HAP-1 (cell line): ENCODE measurements at regions not wholly inside any gene's neighbourhood (a gene's known extent, or its start where the extent isn't known, plus 50 kb on each side); places are given as distances from the start of the nearest gene placed in this dataset.
"Not testable (repeated sequence)": the region's sequence is repeated elsewhere in the genome, so short reads cannot be mapped to it uniquely, and the experiment has no call there.

ENCODE experiments used
- DNase-seq, 2 experiments: peaks; one replicate each; pipeline ENCODE4 v3.0.0-alpha.2; 2016 to 2020; ENCODE audit warnings: low spot score in 2 of 2
- H3K27me3 ChIP-seq: fragments of 250-450 bp; sonication (Bioruptor Pico); 2 replicates; pipeline ENCODE4 v1.5.1; 2020; ENCODE audit warnings: low read depth, mild to moderate bottlenecking, moderate library complexity
- H3K36me3 ChIP-seq: fragments of 250-450 bp; sonication (Bioruptor Pico); replicated peaks from 2 replicates; pipeline ENCODE4 v1.5.1; 2020; ENCODE audit warnings: mild to moderate bottlenecking
- H3K4me1 ChIP-seq: fragments of 250-450 bp; sonication (Bioruptor Pico); 2 replicates; pipeline ENCODE4 v1.5.1; 2020; ENCODE audit warnings: mild to moderate bottlenecking
- H3K4me3 ChIP-seq: fragments of 250-450 bp; sonication (Bioruptor Pico); 2 replicates; pipeline ENCODE4 v1.5.1; 2020; ENCODE audit warnings: mild to moderate bottlenecking, moderate library complexity
- H3K9me3 ChIP-seq: fragments of 250-450 bp; sonication (Bioruptor Pico); 2 replicates; pipeline ENCODE4 v1.5.1; 2020; ENCODE audit warnings: mild to moderate bottlenecking, moderate library complexity
- in situ Hi-C: fragments of 300-500 bp; cut with MboI; formaldehyde crosslinking; loops from 3 replicates; pipeline ENCODE4 v1.14.3; 2020; ENCODE audit warnings: low sequenced_read_pairs, inconsistent platforms, mixed read lengths

GRCh38 chrX:475926-476723 lies 89.4 kb upstream of the PPP2R3B start:
- in situ Hi-C loops: no loop called here
- DNase-seq: no peak
- H3K4me3 ChIP-seq: no peak overlapping the region
- no peaks in the 10 kb centered on the region for H3K9me3 ChIP-seq
- no peaks in the 10 kb centered on the region for H3K36me3 ChIP-seq
- H3K4me1 ChIP-seq: no peaks in the 10 kb centered on the region
- H3K27me3 ChIP-seq: no peaks in the 10 kb centered on the region

- no peak for DNase-seq
- Histone ChIP-seq H3K36me3 (no peaks in the 10 kb centered on the region), H3K4me3 (no peak overlapping the region), H3K27me3 (no peaks in the 10 kb centered on the region), H3K9me3 (no peaks in the 10 kb centered on the region), H3K4me1 (no peaks in the 10 kb centered on the region)
- in situ Hi-C loops: no loop called here
Observed at GRCh38 chrX:476724-477075, 90.0 kb upstream of the PPP2R3B start.

- Histone ChIP-seq H3K4me3 (no peak overlapping the region), H3K4me1 (no peaks in the 10 kb centered on the region), H3K9me3 (no peaks in the 10 kb centered on the region), H3K27me3 (no peaks in the 10 kb centered on the region), H3K36me3 (no peaks in the 10 kb centered on the region)
- in situ Hi-C loops: no loop called here
- DNase-seq: no peak
Observed at GRCh38 chrX:477441-478012, 90.8 kb upstream of the PPP2R3B start.

GRCh38 chrX:479273-479981 lies 92.7 kb upstream of the PPP2R3B start:
- Histone ChIP-seq H3K36me3 (no peaks in the 10 kb centered on the region), H3K4me1 (no peaks in the 10 kb centered on the region), H3K4me3 (no peak overlapping the region), H3K27me3 (no peaks in the 10 kb centered on the region), H3K9me3 (no peaks in the 10 kb centered on the region)
- DNase-seq: no peak
- in situ Hi-C loops: no loop called here

- Histone ChIP-seq H3K9me3 (no peaks in the 10 kb centered on the region), H3K4me3 (no peak overlapping the region), H3K36me3 (no peaks in the 10 kb centered on the region), H3K27me3 (no peaks in the 10 kb centered on the region), H3K4me1 (no peaks in the 10 kb centered on the region)
- in situ Hi-C loops: no loop called here
- DNase-seq: no peak
Observed at GRCh38 chrX:480861-481417, 94.2 kb upstream of the PPP2R3B start.

- no peak overlapping the region for H3K4me3 ChIP-seq
- no peaks in the 10 kb centered on the region for H3K36me3 ChIP-seq
- no peaks in the 10 kb centered on the region for H3K9me3 ChIP-seq
- H3K4me1 ChIP-seq: no peaks in the 10 kb centered on the region
- in situ Hi-C loops: no loop called here
- no peak for DNase-seq
- H3K27me3 ChIP-seq: no peaks in the 10 kb centered on the region
Observed at GRCh38 chrX:482192-482701, 95.5 kb upstream of the PPP2R3B start.

GRCh38 chrX:482702-483203 lies 96.0 kb upstream of the PPP2R3B start:
- H3K36me3 ChIP-seq: no peaks in the 10 kb centered on the region
- H3K27me3 ChIP-seq: no peaks in the 10 kb centered on the region
- no peak overlapping the region for H3K4me3 ChIP-seq
- in situ Hi-C loops: no loop called here
- no peak for DNase-seq
- H3K4me1 ChIP-seq: no peaks in the 10 kb centered on the region
- no peaks in the 10 kb centered on the region for H3K9me3 ChIP-seq

- Histone ChIP-seq H3K36me3 (no peaks in the 10 kb centered on the region), H3K27me3 (no peaks in the 10 kb centered on the region), H3K9me3 (no peaks in the 10 kb centered on the region), H3K4me1 (no peaks in the 10 kb centered on the region), H3K4me3 (no peak overlapping the region)
- in situ Hi-C loops: no loop called here
- DNase-seq: no peak
Observed at GRCh38 chrX:485368-485767, 98.7 kb upstream of the PPP2R3B start.

- H3K36me3 ChIP-seq: no peaks in the 10 kb centered on the region
- no peaks in the 10 kb centered on the region for H3K4me1 ChIP-seq
- H3K27me3 ChIP-seq: no peaks in the 10 kb centered on the region
- no peak overlapping the region for H3K4me3 ChIP-seq
- no peaks in the 10 kb centered on the region for H3K9me3 ChIP-seq
- DNase-seq: no peak
- in situ Hi-C loops: no loop called here
Observed at GRCh38 chrX:486325-486724, 99.6 kb upstream of the PPP2R3B start.

GRCh38 chrX:487836-488235 lies 101.1 kb upstream of the PPP2R3B start:
- no peaks in the 10 kb centered on the region for H3K36me3 ChIP-seq
- no peaks in the 10 kb centered on the region for H3K4me1 ChIP-seq
- H3K4me3 ChIP-seq: no peak overlapping the region
- in situ Hi-C loops: no loop called here
- no peak for DNase-seq
- H3K9me3 ChIP-seq: no peaks in the 10 kb centered on the region
- H3K27me3 ChIP-seq: no peaks in the 10 kb centered on the region

- Histone ChIP-seq H3K4me1 (no peaks in the 10 kb centered on the region), H3K9me3 (no peaks in the 10 kb centered on the region), H3K27me3 (no peaks in the 10 kb centered on the region), H3K4me3 (no peak overlapping the region), H3K36me3 (no peaks in the 10 kb centered on the region)
- no peak for DNase-seq
- in situ Hi-C loops: no loop called here
Observed at GRCh38 chrX:489820-490219, 103.1 kb upstream of the PPP2R3B start.

- Histone ChIP-seq H3K4me1 (no peaks in the 10 kb centered on the region), H3K9me3 (no peaks in the 10 kb centered on the region), H3K36me3 (no peaks in the 10 kb centered on the region), H3K27me3 (no peaks in the 10 kb centered on the region), H3K4me3 (no peak overlapping the region)
- no peak for DNase-seq
- in situ Hi-C loops: no loop called here
Observed at GRCh38 chrX:497186-498014, 110.7 kb upstream of the PPP2R3B start.

GRCh38 chrX:498901-499300 lies 112.2 kb upstream of the PPP2R3B start:
- in situ Hi-C loops, H3K4me3 ChIP-seq, H3K9me3 ChIP-seq: not testable (repeated sequence)

More at GRCh38 chrX:498901-499300, 112.2 kb upstream of the PPP2R3B start:
- not testable (repeated sequence) for H3K4me1 ChIP-seq, H3K27me3 ChIP-seq, H3K36me3 ChIP-seq, DNase-seq
